ENCODE measurements at regions not wholly inside any gene's neighbourhood (a gene's known extent, or its start where the extent isn't known, plus 50 kb on each side); places are given as distances from the start of the nearest gene placed in this dataset.

DNA sequence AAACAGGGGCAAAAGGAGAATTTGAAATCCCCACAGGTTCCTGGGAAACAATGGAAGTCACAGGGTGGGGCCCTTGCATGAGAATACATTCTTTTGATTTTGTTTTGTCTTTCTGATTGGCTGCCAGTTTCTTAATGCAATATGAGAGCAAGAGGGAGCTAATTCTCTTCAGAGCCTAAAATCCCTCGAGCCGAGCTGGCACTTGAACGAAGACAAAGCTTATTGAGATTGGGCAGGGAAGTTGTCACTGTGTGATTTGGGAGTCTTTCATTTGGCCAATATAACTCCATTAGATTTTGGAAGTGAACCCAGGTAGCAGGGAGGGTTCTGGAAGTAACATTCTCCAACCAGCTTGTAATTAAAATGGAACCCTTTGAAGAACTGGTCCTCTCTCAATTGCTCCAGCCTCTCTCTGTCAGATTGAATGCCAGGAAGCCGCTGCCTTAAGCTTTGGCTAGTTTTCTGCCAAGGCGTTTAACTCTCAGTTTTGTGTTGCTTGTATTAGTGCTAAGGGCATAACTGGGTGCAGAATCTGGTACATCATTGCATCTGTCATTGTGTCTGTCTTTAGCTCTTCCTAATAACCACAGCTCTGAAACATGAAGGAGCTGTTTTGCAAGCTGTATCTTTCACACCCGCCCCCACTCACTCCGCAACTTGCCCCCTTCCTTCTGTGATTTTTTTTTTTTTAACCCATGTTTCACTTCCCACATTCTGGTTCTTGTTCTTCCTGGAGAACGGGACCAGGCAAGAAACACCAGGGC lies 272.0 kb downstream of the MAF start:
- H2AFZ ChIP-seq (ENCODE audit: low read depth): no peak overlapping the region
- DNase-seq: no peak
- TF ChIP-seq SIN3A (IDR thresholded peaks at IDR 0.05; ENCODE audit: borderline replicate concordance, low read depth, low read length) (no peak), MXI1 (IDR thresholded peaks at IDR 0.05; ENCODE audit: low read depth, low read length) (no peak), USF1 (IDR thresholded peaks at IDR 0.05; ENCODE audit: borderline replicate concordance, low read depth) (no peak), SMC3 (IDR thresholded peaks at IDR 0.05; ENCODE audit: low read depth, low read length) (no peak), JUND (IDR thresholded peaks at IDR 0.05) (no peak), TCF12 (IDR thresholded peaks at IDR 0.05) (no peak), RCOR1 (IDR thresholded peaks at IDR 0.05; ENCODE audit: low read length) (no peak), EZH2phosphoT487 (IDR thresholded peaks at IDR 0.05; ENCODE audit: borderline replicate concordance, low read depth) (no peak)
- TF ChIP-seq, protein P1, sequence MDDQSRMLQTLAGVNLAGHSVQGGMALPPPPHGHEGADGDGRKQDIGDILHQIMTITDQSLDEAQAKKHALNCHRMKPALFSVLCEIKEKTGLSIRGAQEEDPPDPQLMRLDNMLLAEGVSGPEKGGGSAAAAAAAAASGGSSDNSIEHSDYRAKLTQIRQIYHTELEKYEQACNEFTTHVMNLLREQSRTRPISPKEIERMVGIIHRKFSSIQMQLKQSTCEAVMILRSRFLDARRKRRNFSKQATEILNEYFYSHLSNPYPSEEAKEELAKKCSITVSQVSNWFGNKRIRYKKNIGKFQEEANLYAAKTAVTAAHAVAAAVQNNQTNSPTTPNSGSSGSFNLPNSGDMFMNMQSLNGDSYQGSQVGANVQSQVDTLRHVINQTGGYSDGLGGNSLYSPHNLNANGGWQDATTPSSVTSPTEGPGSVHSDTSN (IDR thresholded peaks at IDR 0.05): no peak
- TF ChIP-seq, protein P2, sequence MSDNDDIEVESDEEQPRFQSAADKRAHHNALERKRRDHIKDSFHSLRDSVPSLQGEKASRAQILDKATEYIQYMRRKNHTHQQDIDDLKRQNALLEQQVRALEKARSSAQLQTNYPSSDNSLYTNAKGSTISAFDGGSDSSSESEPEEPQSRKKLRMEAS (IDR thresholded peaks at IDR 0.05; ENCODE audit: low read depth): no peak
- H3K4me1 ChIP-seq (ENCODE audit: control insufficient read depth in 1 of 2, insufficient read depth in 2 of 2, low read depth in 1 of 2, low read length in 1 of 2): no peaks in the 10 kb centered on the region
- WGBS (ENCODE audit: low lambda C conversion rate): 24% methylated on average over 8 of the region's 8 CpGs
- CTCF ChIA-PET: interaction anchor here (0.6 to 0.7 kb wide), 2 partner anchors 220 to 510 kb away, joined by 3 read pairs; no protein-coding TSS in a partner anchor
- POLR2A ChIA-PET: no interaction called here
- no peaks in the 10 kb centered on the region for H3K27me3 ChIP-seq (ENCODE audit: insufficient read depth)
- no peaks in the 10 kb centered on the region for H3K36me3 ChIP-seq (replicated peaks in 1 of 2; ENCODE audit: control insufficient read depth in 1 of 2, insufficient read depth in 2 of 2, low read length in 1 of 2)
- H3K9me3 ChIP-seq: no peaks in the 10 kb centered on the region
- H3K79me2 ChIP-seq (ENCODE audit: insufficient read depth): no peaks in the 10 kb centered on the region
- no peak overlapping the region for H3K27ac ChIP-seq (ENCODE audit: low read depth in 2 of 2, low read length in 1 of 2)
- H3K9me2 ChIP-seq: no peaks in the 10 kb centered on the region
- H3K4me2 ChIP-seq: no peak overlapping the region
- H4K20me1 ChIP-seq (ENCODE audit: insufficient read depth): no peaks in the 10 kb centered on the region
- H3K9ac ChIP-seq: no peak overlapping the region
- H3F3A ChIP-seq (replicated peaks; ENCODE audit: insufficient read depth): no peaks in the 10 kb centered on the region
- H3K4me3 ChIP-seq (ENCODE audit: low read depth in 2 of 2, low read length in 1 of 2): no peak overlapping the region

- no peaks in the 10 kb centered on the region for H4K20me1 ChIP-seq (ENCODE audit: insufficient read depth)
- H3K9ac ChIP-seq: no peak overlapping the region
- H3K36me3 ChIP-seq (replicated peaks in 1 of 2; ENCODE audit: control insufficient read depth in 1 of 2, insufficient read depth in 2 of 2, low read length in 1 of 2): no peaks in the 10 kb centered on the region
- POLR2A ChIA-PET: no interaction called here
- no peak overlapping the region for H3K4me2 ChIP-seq
- no peak for DNase-seq
- H3K27ac ChIP-seq (ENCODE audit: low read depth in 2 of 2, low read length in 1 of 2): no peak overlapping the region
- no peak overlapping the region for H3K4me3 ChIP-seq (ENCODE audit: low read depth in 2 of 2, low read length in 1 of 2)
- no peaks in the 10 kb centered on the region for H3K4me1 ChIP-seq (ENCODE audit: control insufficient read depth in 1 of 2, insufficient read depth in 2 of 2, low read depth in 1 of 2, low read length in 1 of 2)
- H2AFZ ChIP-seq (ENCODE audit: low read depth): no peak overlapping the region
- H3K9me2 ChIP-seq: no peaks in the 10 kb centered on the region
- H3F3A ChIP-seq (replicated peaks; ENCODE audit: insufficient read depth): no peaks in the 10 kb centered on the region
- 26% methylated on average over 4 of the region's 4 CpGs for WGBS (ENCODE audit: low lambda C conversion rate)
- H3K27me3 ChIP-seq (ENCODE audit: insufficient read depth): no peaks in the 10 kb centered on the region
- no peak for TF ChIP-seq CTCF (IDR thresholded peaks at IDR 0.05)
- TF ChIP-seq, protein P2 (IDR thresholded peaks at IDR 0.05; ENCODE audit: low read depth): no peak
- no peak for TF ChIP-seq RXRA (IDR thresholded peaks at IDR 0.05; ENCODE audit: borderline replicate concordance, low read depth)
- no peak for TF ChIP-seq POLR2AphosphoS5 (IDR thresholded peaks at IDR 0.05; ENCODE audit: low read depth, low read length)
- TF ChIP-seq, protein P3, sequence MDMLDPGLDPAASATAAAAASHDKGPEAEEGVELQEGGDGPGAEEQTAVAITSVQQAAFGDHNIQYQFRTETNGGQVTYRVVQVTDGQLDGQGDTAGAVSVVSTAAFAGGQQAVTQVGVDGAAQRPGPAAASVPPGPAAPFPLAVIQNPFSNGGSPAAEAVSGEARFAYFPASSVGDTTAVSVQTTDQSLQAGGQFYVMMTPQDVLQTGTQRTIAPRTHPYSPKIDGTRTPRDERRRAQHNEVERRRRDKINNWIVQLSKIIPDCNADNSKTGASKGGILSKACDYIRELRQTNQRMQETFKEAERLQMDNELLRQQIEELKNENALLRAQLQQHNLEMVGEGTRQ (IDR thresholded peaks at IDR 0.05; ENCODE audit: borderline replicate concordance, low read depth, low read length): no peak
- TF ChIP-seq RCOR1 (IDR thresholded peaks at IDR 0.05; ENCODE audit: low read length): no peak
- no peak for TF ChIP-seq GABPA (IDR thresholded peaks at IDR 0.05; ENCODE audit: low read depth)
- TF ChIP-seq RFX5 (IDR thresholded peaks at IDR 0.05; ENCODE audit: low read length): no peak
- TF ChIP-seq JUND (IDR thresholded peaks at IDR 0.05): no peak
- no peak for TF ChIP-seq TAF1 (IDR thresholded peaks at IDR 0.05; ENCODE audit: borderline replicate concordance, low read depth, low read length)
- CTCF ChIA-PET: interaction anchor here (0.7 kb wide), 1 partner anchor 511 kb away, joined by 3 read pairs; no protein-coding TSS in a partner anchor
- H3K9me3 ChIP-seq: no peaks in the 10 kb centered on the region
- H3K79me2 ChIP-seq (ENCODE audit: insufficient read depth): no peaks in the 10 kb centered on the region
Measured at GRCh38 chr16:79327836-79328235, 272.7 kb downstream of the MAF start.

Measured in SK-N-SH (cell line).